ENCODE measurements at regions not wholly inside any gene's neighbourhood (a gene's known extent, or its start where the extent isn't known, plus 50 kb on each side); places are given as distances from the start of the nearest gene placed in this dataset.

DNA sequence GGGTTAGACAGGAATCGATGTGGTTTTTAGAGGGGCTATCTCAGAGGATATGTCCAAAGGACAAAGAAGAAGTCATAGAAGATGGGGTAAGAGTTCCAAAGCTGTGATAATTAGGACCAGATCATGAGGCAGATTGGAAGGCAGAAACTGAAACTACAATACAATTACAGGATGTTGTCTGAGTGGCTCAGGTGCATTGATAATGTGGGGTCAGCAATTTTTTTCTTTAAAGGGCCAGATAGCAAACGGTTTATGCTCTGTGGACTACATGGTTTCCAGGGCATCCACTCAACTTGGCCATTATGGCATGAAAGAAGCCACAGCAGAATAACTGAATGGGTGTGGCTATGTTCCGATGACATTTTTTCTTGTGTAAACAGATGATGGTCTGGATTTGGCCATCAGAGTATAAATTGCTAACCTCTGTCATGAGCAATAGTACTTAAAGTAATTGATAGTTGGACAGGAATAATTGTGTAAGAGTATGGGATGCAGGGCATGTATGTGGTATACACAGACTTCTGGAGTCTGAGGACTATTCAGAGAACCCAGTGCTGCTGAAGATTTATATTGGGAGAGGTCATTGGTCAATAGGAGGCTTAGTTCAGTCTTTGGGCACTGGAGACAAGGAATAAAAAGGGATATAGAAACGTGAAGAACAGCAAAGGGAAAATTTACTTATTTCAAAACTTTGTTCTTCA is 198.4 kb upstream of the ADGRL4 start:
- Histone ChIP-seq H3K36me3 (no peaks in the 10 kb centered on the region), H3K9me3 (no peaks in the 10 kb centered on the region), H3K27me3 (replicated peaks; ENCODE audit: insufficient read depth) (no peaks in the 10 kb centered on the region), H3K27ac (no peak overlapping the region), H3K4me3 (no peak overlapping the region), H3K4me1 (ENCODE audit: control insufficient read depth in 1 of 2, low read depth in 2 of 2) (no peaks in the 10 kb centered on the region)
- DNase-seq (ENCODE audit: low spot score) (no peak), ATAC-seq (ENCODE audit: insufficient number of reproducible peaks, low FRiP score, low read depth) (no peak)
- TF ChIP-seq, protein P1, sequence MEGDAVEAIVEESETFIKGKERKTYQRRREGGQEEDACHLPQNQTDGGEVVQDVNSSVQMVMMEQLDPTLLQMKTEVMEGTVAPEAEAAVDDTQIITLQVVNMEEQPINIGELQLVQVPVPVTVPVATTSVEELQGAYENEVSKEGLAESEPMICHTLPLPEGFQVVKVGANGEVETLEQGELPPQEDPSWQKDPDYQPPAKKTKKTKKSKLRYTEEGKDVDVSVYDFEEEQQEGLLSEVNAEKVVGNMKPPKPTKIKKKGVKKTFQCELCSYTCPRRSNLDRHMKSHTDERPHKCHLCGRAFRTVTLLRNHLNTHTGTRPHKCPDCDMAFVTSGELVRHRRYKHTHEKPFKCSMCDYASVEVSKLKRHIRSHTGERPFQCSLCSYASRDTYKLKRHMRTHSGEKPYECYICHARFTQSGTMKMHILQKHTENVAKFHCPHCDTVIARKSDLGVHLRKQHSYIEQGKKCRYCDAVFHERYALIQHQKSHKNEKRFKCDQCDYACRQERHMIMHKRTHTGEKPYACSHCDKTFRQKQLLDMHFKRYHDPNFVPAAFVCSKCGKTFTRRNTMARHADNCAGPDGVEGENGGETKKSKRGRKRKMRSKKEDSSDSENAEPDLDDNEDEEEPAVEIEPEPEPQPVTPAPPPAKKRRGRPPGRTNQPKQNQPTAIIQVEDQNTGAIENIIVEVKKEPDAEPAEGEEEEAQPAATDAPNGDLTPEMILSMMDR (IDR thresholded peaks at IDR 0.05): no peak

DNA sequence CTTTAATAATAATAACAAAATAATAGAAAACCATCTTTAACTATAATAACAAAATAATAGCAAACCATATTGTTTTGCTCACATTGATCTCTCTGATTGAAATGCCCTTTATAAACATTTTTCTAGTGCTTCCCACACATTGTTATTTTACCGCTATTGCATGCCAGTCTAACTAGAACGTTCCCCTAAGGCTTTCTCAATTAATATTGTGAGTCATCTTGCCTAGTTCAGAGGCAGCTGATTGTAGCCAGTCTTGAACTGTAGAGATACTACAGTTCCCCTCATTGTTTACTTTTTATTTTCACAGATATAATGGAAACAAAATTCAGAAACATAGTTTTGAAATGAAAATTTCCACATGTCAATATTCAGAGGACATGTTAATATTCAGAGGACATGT is 192.3 kb upstream of the ADGRL4 start:
- TF ChIP-seq, protein P1 (IDR thresholded peaks at IDR 0.05): no peak
- ATAC-seq (ENCODE audit: insufficient number of reproducible peaks, low FRiP score, low read depth): no peak
- H3K36me3 ChIP-seq: no peaks in the 10 kb centered on the region

DNA sequence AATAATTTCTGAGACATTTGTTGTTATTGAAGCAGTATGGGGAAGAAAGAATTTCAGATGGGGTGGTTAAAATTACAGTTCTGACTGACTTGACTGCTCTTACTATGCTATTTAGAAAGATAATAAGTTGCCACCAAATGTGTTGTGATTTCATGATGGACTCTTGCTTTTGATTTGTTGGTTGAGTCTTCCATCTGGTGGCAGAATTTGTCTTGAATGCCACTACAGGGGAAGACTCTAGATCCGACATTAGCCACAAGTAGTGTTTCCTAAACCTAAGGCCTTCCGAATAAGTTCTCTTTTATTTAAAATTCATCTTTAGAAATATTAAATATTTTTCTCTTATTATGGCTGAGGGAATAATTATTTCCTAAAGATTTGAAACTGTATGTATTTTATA is 190.9 kb upstream of the ADGRL4 start:
- Histone ChIP-seq H3K27me3 (replicated peaks; ENCODE audit: insufficient read depth) (no peaks in the 10 kb centered on the region), H3K4me3 (no peak overlapping the region), H3K4me1 (ENCODE audit: control insufficient read depth in 1 of 2, low read depth in 2 of 2) (no peaks in the 10 kb centered on the region), H3K9me3 (no peaks in the 10 kb centered on the region), H3K36me3 (no peaks in the 10 kb centered on the region), H3K27ac (no peak overlapping the region)
- TF ChIP-seq, protein P1 (IDR thresholded peaks at IDR 0.05): no peak
- ATAC-seq (ENCODE audit: insufficient number of reproducible peaks, low FRiP score, low read depth) (no peak), DNase-seq (ENCODE audit: low spot score) (no peak)

More for the DNA sequence above, 192.3 kb upstream of the ADGRL4 start:
- no peaks in the 10 kb centered on the region for H3K9me3 ChIP-seq
- no peak overlapping the region for H3K4me3 ChIP-seq
- DNase-seq (ENCODE audit: low spot score): no peak
- no peak overlapping the region for H3K27ac ChIP-seq
- H3K4me1 ChIP-seq (ENCODE audit: control insufficient read depth in 1 of 2, low read depth in 2 of 2): no peaks in the 10 kb centered on the region
- H3K27me3 ChIP-seq (replicated peaks; ENCODE audit: insufficient read depth): no peaks in the 10 kb centered on the region

DNA sequence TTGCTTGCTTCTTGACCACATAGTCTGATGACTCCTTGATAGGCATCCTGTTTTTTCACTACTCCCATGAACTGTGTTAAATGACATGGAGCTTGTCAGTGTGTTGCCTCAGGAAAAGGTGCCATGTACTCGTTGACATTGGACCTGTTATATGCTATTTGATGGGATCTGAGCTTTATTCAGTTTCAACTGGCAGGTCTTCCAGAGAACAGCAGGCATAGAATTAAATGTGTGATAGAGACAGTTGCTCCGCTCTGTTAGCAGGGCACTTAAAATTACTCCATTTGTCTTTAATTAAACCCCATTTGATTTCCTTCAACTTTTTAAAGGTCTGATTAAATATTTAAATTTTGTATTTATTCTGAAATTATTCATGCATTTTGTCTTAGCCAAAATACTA is 189.7 kb upstream of the ADGRL4 start:
- ATAC-seq (ENCODE audit: insufficient number of reproducible peaks, low FRiP score, low read depth) (no peak), DNase-seq (ENCODE audit: low spot score) (no peak)
- Histone ChIP-seq H3K27ac (no peak overlapping the region), H3K4me3 (no peak overlapping the region), H3K36me3 (no peaks in the 10 kb centered on the region), H3K9me3 (no peaks in the 10 kb centered on the region), H3K4me1 (ENCODE audit: control insufficient read depth in 1 of 2, low read depth in 2 of 2) (no peaks in the 10 kb centered on the region), H3K27me3 (replicated peaks; ENCODE audit: insufficient read depth) (no peaks in the 10 kb centered on the region)
- TF ChIP-seq, protein P1 (IDR thresholded peaks at IDR 0.05): no peak

DNA sequence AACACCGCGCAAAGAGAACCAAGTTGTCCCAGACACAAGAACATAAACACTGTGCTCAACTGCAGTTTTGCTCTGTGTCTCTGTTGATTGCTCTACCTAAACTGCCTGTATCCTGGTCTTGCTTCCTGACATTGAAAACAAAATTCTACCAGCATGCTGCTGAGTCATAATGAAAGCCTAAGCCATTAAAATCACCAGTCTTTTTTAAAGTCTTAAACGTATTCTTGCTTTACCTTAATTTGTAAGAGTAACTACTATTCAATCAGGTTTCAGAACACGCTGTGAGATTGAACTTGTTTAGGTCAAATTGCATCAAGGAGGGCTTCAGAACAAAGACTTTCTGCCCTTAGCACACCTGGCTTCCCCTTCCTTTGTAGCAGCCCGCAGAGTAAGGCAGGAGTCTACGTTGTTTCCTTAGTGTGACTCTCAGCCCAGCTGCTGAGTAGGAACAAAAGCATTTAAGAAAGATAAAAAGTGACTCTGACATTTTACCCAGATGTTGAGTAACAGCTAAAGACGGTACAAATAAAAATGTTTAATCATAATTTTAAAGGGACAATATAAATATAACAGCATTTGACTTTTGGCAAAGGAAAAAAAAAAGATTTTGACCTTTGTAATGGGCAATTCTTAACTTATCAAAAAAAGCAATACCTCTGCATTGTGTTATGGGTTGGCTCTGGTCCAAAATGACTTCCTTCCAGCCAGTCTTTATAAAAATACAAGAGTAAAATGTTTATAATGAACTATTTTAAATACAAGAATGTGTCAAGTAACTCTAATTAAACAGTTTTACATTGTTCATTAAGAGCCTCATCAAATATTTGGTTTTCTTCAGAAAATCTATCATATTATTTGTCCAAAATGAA is 186.9 kb upstream of the ADGRL4 start:
- H3K9me3 ChIP-seq: no peaks in the 10 kb centered on the region
- ATAC-seq (ENCODE audit: insufficient number of reproducible peaks, low FRiP score, low read depth): no peak
- no peaks in the 10 kb centered on the region for H3K27me3 ChIP-seq (replicated peaks; ENCODE audit: insufficient read depth)
- no peaks in the 10 kb centered on the region for H3K36me3 ChIP-seq
- H3K4me3 ChIP-seq: no peak overlapping the region
- DNase-seq (ENCODE audit: low spot score): no peak
- TF ChIP-seq, protein P1 (IDR thresholded peaks at IDR 0.05): no peak
- no peak overlapping the region for H3K27ac ChIP-seq
- H3K4me1 ChIP-seq (ENCODE audit: control insufficient read depth in 1 of 2, low read depth in 2 of 2): no peaks in the 10 kb centered on the region
